ENCODE measurements at regions not wholly inside any gene's neighbourhood (a gene's known extent, or its start where the extent isn't known, plus 50 kb on each side); places are given as distances from the start of the nearest gene placed in this dataset.

- H3K4me3 ChIP-seq (ENCODE audit: low read length) = no peak overlapping the region
- TF ChIP-seq CTCF (conservative IDR thresholded peaks at IDR 0.05; ENCODE audit: low read length) = no peak
- peak; percentile 38 for DNase-seq (ENCODE audit: low read depth)
Measured at GRCh38 chr9:115422932-115423440, 305.0 kb upstream of the TNC start.

- no peak overlapping the region for H3K4me3 ChIP-seq (ENCODE audit: low read length)
- TF ChIP-seq CTCF (conservative IDR thresholded peaks at IDR 0.05; ENCODE audit: low read length) = no peak
- no peak for DNase-seq (ENCODE audit: low read depth)
Measured at GRCh38 chr9:115423646-115424045, 305.7 kb upstream of the TNC start.

- no peak overlapping the region for H3K4me3 ChIP-seq (ENCODE audit: low read length)
- DNase-seq (ENCODE audit: low read depth) = no peak
- no peak for TF ChIP-seq CTCF (conservative IDR thresholded peaks at IDR 0.05; ENCODE audit: low read length)
Measured at GRCh38 chr9:115425601-115426000, 307.6 kb upstream of the TNC start.

- H3K4me3 ChIP-seq (ENCODE audit: low read length) = no peak overlapping the region
- no peak for TF ChIP-seq CTCF (conservative IDR thresholded peaks at IDR 0.05; ENCODE audit: low read length)
- DNase-seq (ENCODE audit: low read depth) = no peak
Measured at GRCh38 chr9:115437418-115437817, 319.5 kb upstream of the TNC start.

- DNase-seq (ENCODE audit: low read depth) = no peak
- TF ChIP-seq CTCF (conservative IDR thresholded peaks at IDR 0.05; ENCODE audit: low read length) = no peak
- no peak overlapping the region for H3K4me3 ChIP-seq (ENCODE audit: low read length)
Measured at GRCh38 chr9:115439641-115440040, 321.7 kb upstream of the TNC start.

GRCh38 chr9:115442054-115442453, 324.1 kb upstream of the TNC start:
- no peak overlapping the region for H3K4me3 ChIP-seq (ENCODE audit: low read length)
- peak; percentile 58 for DNase-seq (ENCODE audit: low read depth)
- no peak for TF ChIP-seq CTCF (conservative IDR thresholded peaks at IDR 0.05; ENCODE audit: low read length)

- no peak overlapping the region for H3K4me3 ChIP-seq (ENCODE audit: low read length)
- no peak for TF ChIP-seq CTCF (conservative IDR thresholded peaks at IDR 0.05; ENCODE audit: low read length)
- DNase-seq (ENCODE audit: low read depth) = no peak
Measured at GRCh38 chr9:115443890-115444289, 325.9 kb upstream of the TNC start.

Measured in AG10803 (cell line).